Body of pancreas (tissue), 4 donors: ENCODE measurements at regions not wholly inside any gene's neighbourhood (a gene's known extent, or its start where the extent isn't known, plus 50 kb on each side); places are given as distances from the start of the nearest gene placed in this dataset.
A peak's percentile ranks its signal among the peaks of the same experiment; 100 is the strongest.

ENCODE experiments used
- ATAC-seq: fragments of 150-250 bp; one replicate; pipeline ENCODE4 v1.9.1; 2016
- DNase-seq, 4 donors: peaks; one replicate each; pipeline ENCODE4 v3.0.0-alpha.2; 2019
- H3K27ac ChIP-seq, 4 donors: fragments of 200-600 bp; sonication (generic); 1 replicate in 3 of 4; 2 replicates in 1 of 4; pipeline versions ENCODE4 v1.5.1 to v1.6.1; 2016 to 2019; ENCODE audit warnings: mild to moderate bottlenecking in 1 of 4, mixed read lengths in 1 of 4, moderate library complexity in 1 of 4
- H3K27me3 ChIP-seq, 2 donors: fragments of 200-600 bp; sonication (generic); one replicate each; pipeline ENCODE4 v1.6.0; 2016; ENCODE audit warnings: mild to moderate bottlenecking in 1 of 2
- H3K36me3 ChIP-seq, 2 donors: fragments of 200-600 bp; sonication (generic); replicated peaks in 1 of 2; 2 replicates each; pipeline ENCODE4 v1.5.1; 2016; ENCODE audit warnings: low read depth in 2 of 2; ENCODE audit not compliant: insufficient read depth in 1 of 2
- H3K4me1 ChIP-seq: fragments of 200-600 bp; sonication (generic); one replicate; pipeline ENCODE4 v1.6.0; 2016
- H3K4me3 ChIP-seq, 2 donors: fragments of 200-600 bp; sonication (generic); 1 replicate in 1 of 2; 2 replicates in 1 of 2; pipeline ENCODE4 v1.5.1; 2016 to 2019
- H3K9me3 ChIP-seq, 3 donors: fragments of 200-600 bp; sonication (generic); 1 replicate in 2 of 3; 2 replicates in 1 of 3; pipeline ENCODE4 v1.5.1; 2016
- POLR2A ChIP-seq, 3 donors: fragments of 450-650 bp; IDR thresholded peaks; one replicate each; pipeline ENCODE4 v1.6.1; 2016; ENCODE audit warnings: antibody characterized with exemption in 3 of 3, mild to moderate bottlenecking in 2 of 3
- WGBS, 2 donors: methylation state at CpG; one replicate each; pipeline ENCODE4 v1.1.5; 2017; 5-methylcytosine and 5-hydroxymethylcytosine counted together
- intact Hi-C: fragments of 100-400 bp; cut with DNase I; formaldehyde crosslinking; loops from one replicate; pipeline ENCODE4 v1.15.1; 2023
- TF ChIP-seq, protein P1 (sequence below), 7 experiments: fragments of 450-650 bp in 4 of 7; fragments of 200-600 bp in 3 of 7; sonication (generic) in 3 of 7; IDR thresholded peaks; one replicate each; pipeline ENCODE4 v1.5.1; 2016 to 2019; ENCODE audit warnings: antibody characterized with exemption in 7 of 7

DNA sequence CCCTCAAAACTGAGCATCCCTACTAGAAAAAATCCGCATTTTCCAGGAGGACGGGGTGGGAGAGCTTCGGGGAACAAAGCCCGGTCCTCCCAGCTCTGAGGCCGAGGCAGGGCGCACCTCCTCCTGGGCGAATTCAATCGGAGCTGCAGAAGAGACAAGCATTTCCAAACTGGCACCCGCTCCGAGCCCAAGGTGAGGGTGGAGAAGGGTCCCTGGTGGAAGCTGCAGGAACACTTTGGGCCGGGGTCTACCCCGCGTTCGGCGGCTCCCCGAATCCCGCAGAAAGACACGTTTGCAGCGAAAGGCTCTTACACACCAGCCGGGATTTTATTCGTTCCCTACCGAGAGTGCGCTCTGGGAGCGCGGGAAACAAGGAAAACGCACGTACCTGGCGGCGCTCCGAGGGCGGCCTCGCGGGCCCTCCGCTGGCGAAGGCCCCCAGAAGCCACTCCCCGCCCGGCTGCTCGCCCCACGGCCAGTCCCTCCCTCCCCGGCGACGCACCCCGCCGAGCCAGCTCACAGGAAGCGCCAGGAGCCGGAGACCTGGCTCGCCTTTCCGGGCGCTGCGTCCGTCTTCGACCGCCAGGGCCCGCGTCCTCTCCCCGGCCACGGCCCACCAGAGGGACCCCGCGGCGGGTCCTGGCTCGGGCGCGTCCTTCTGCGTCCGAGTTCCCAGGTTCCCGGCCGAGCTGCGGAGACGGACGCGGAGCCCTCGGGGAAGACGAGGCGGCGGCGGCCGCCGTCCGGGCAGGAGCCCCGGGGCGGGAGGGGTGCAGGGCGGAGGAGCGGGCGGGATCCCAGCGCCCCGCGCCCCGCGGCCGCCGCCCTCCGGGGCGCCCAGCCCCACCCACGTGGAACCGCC lies 49.8 kb upstream of the BAHCC1 start:
- WGBS, 2 donors, result 1 to 2% methylated on average over 29 to 94 of the region's 95 CpGs
- peak overlapping the region; percentile 57 to 86 for H3K4me3 ChIP-seq

More for the DNA sequence above, 49.8 kb upstream of the BAHCC1 start:
- Histone ChIP-seq H3K27me3 (no peaks in the 10 kb centered on the region), H3K36me3 (no peaks in the 10 kb centered on the region), H3K9me3 (no peaks in the 10 kb centered on the region), H3K4me1 (peaks cover 59% of the 10 kb centered on the region), H3K27ac (peak overlapping the region; percentile 89 to 98 (median 97))
- peak; percentile 69 for ATAC-seq
- DNase-seq, result peak; percentile 92 to 95 (median 94)
- peak; percentile 79 to 96 (median 89) for TF ChIP-seq POLR2A (IDR thresholded peaks at IDR 0.05)
- TF ChIP-seq, protein P1, sequence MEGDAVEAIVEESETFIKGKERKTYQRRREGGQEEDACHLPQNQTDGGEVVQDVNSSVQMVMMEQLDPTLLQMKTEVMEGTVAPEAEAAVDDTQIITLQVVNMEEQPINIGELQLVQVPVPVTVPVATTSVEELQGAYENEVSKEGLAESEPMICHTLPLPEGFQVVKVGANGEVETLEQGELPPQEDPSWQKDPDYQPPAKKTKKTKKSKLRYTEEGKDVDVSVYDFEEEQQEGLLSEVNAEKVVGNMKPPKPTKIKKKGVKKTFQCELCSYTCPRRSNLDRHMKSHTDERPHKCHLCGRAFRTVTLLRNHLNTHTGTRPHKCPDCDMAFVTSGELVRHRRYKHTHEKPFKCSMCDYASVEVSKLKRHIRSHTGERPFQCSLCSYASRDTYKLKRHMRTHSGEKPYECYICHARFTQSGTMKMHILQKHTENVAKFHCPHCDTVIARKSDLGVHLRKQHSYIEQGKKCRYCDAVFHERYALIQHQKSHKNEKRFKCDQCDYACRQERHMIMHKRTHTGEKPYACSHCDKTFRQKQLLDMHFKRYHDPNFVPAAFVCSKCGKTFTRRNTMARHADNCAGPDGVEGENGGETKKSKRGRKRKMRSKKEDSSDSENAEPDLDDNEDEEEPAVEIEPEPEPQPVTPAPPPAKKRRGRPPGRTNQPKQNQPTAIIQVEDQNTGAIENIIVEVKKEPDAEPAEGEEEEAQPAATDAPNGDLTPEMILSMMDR (IDR thresholded peaks at IDR 0.05), result peak; percentile 9 to 69 (median 50)
- intact Hi-C loops, result no loop called here
